MV-4-11 (cell line): ENCODE measurements at regions not wholly inside any gene's neighbourhood (a gene's known extent, or its start where the extent isn't known, plus 50 kb on each side); places are given as distances from the start of the nearest gene placed in this dataset.

Experiments used
- DNase-seq: peaks from one replicate; lab custom pipeline; 2025; lab: John Stamatoyannopoulos, UW

GRCh38 chr7:25360451-25360850 is 132.2 kb upstream of the NPVF start:
- no peak for DNase-seq

DNA sequence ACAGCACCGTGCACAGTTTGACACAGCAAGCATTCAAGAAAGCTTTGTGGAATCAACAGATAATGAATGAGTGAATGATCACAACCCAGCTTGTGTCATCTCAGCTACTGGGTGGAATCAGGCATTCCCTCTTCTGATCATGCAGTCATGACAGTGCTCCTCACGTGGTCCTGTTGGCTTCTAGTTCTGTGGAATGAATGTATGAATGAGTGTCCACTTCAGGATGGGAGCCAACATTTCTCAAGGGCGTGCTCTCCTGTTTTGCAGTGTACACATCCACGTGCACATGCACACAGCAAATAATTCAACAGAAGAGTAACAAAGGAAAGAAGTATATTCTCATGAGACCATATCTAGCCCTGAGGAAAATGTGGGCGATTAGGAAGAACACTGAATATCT is 133.1 kb upstream of the NPVF start:
- DNase-seq: no peak

DNA sequence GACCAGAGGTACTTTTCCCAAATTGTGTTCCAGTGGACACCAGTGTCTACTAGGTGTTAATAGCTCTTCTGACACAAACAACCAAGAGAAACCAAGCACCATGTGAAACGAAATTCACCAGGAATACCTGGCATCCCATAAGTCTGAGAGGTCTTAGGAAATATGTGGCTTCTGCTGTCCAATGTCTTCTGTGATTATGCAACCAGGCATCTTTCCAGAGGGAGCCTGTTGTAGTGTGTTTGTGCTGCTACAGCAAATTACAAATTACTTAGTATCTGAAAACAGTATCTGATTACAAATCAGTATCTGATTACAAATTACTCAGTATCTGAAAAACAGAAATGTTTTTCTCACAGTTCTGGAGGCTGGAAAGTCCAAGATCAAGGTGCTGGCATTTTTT is 133.6 kb upstream of the NPVF start:
- DNase-seq: no peak

DNA sequence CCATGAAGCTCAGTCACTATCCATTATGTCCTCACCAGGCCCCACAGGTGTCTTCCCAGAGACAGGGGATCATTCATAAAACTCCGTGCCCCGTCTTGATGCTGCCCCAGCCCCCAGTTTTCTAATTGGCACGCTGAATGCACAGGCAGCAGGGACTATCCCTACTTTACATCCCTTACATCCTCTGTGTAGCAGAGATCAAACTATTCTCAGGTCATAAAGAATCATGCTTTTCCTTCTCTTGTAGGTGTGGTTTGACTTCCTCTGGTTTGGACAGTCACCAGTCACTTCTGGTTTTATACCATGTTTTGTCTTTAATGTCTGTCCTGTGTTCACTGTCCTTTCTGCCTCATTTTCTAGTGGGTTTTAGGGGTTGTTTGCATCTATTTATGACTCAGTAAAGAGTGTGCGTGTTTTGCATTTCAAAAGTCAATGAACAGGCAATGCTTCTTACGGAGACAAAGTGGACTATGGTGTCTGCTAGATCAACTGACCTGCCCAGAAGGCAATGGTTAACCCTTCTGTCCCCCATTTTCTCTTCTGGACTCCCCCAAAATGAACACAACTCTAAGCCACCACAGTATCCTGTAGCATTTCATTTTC is 140.4 kb upstream of the NPVF start:
- DNase-seq: no peak

- no peak for DNase-seq
These were observed 141.5 kb upstream of the NPVF start for GRCh38 chr7:25369786-25370185.

DNA sequence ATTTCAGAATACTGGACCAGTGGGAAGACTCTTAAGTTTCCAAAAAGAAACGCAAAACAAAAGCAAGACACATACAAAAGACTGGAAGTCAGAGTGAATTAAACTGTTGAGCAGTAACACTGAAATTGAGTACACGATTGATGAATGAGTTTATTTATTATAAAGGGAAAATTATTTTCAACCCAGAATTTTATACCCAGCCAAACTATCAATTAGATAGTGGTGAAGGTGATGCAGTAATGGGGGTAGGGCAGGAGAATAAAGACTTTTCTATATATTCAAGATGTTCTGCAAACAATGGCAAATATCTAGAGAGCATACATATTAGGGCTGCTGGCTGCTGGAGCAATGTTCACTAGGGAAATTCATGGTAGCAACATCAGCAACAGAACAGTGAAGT is 143.7 kb upstream of the NPVF start:
- DNase-seq: no peak

DNA sequence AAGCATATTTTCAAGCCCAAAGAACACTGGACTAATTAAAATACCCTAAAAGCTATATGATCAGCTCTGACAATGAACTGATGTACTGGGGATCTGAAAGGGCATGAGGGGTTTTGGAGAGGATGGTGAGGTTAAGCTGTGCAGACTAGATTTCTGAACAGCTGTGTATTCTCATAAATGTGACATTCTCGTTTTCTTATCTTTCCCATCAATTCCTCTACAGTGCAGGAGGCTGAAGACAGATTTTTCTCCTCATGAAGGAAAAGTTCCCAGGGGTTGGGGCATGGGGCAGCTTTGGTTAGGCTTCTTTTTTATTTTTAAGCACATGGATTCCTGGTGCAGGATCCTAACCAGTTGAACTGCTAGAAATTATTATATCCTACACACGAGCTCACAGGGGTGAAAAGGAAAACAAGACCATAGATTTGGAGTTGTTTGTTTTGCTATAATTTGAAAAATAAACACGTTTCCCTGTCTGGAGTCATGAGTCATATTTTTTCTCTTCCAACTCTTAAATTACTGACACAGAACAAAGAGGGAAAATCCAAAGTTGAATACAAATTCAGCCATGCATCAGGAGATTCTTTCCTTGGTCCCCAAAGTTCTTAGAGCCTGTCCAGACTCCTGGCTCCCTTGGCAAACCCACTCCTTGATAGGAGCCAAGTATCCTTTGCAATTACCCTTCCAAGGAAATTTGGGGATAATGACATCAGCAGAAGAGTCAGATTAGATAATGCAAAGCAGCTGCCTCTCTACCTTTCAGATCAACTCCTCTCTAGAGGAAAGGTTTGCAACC is 147.7 kb upstream of the NPVF start:
- no peak for DNase-seq

DNA sequence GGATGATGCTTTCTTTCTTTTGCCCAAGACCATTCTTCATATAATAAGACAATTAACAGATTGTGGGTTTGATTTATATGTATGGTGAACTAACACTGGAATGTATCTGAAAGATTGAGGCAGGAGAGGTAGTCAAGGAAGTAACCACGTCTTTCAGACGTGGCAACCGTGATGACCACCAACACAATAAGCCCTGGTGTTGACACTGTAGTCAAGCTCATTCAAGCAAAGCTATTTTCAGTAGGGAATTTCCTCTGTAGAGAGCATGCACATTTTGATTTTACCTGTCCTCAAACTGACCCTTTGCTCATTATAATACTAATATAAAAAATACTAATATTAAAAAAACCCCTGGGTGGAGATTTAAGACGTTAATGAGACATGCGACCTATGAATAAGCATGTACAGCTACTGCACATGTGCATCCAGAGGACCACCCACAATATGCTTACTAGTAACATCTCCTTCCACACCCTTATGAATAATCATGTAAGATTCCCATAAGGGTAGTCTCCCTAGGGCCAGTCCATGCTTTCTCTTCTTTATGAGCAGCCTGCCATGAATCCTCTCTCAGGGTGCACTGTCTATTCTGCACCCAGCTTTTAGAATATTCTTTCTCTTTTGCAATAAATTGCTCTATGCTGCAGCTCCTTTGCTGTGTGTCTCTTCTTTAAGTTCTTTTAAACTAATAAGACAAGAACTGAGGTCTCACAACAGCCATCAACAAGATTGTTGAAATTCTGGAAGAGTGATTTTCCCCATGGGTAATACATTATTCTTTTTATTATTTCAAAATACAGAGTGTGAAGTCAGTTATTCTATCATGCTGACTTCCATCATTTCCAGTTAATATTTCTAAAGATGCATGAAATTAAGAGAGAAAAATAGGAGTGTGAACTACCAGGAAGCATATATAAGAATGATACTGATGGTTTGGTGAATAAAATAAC is 151.3 kb upstream of the NPVF start:
- no peak for DNase-seq

- no peak for DNase-seq
These were observed 153.7 kb upstream of the NPVF start for GRCh38 chr7:25381818-25382589.

- no peak for DNase-seq
These were observed 154.6 kb upstream of the NPVF start for GRCh38 chr7:25382869-25383268.

GRCh38 chr7:25383402-25383801 is 155.1 kb upstream of the NPVF start:
- no peak for DNase-seq

DNA sequence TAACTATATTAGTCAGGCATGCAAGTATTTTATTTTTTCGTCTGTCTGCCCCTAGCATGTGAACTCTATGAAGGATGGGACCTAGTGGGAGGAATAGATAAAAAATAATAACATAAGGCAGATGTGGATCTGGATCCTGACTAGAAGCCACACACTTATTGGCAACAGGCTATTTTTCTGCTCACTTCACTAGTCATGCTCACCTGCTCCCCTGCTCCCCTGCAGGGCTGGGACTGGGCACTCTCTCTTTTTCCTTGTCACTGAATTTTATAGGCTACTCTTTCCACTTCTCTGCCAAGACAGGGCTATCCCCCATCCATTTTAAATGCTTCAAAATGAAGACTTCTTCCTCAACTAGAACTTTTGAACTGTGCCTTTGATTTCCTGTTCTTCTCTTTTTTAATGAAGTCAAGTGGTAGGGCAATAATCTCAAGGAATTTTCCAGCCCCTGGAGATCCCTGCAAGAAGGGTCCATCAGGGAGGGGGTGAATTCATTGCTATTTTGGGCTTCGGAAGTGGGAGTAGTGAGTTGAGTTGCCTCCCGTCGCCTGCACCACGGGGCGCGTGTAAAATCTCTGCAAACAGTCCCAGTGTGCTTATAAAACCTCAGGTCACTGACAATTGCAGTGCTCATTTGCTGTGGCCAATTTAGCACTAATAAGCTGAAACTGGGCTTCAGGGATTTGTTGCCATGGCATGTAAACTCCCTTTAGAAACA is 156.7 kb upstream of the NPVF start:
- no peak for DNase-seq

DNA sequence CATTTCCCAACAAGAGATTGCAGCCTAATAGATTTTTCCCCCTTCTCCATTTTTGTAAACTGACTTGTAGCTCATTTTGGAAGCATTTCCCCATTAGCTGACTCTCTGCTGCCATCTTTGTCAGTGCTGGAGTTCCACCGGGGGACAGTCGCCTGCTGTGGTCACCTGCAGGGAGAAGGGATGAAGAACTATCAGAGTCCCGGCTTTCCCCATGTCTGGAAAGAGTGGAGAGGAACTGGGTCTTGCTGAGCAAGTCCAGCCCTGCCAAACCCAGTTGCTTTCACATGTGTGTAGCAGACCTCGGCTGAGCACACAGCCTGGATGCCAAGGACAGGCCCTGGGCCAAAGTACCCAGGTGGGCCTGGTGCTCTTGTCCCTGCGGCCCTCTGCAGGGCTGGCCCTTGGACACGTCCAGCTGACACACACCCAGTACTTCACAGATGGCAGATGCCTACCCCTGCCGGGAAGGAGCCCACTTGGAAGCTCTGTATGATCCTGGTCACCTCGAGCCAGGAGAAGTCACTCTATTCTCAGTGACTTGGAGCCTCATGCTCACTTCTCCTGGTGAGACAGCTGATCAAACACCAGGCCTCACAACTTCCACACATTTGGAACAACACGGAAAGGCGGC is 157.3 kb upstream of the NPVF start:
- DNase-seq: no peak

GRCh38 chr7:25386311-25386744 is 158.0 kb upstream of the NPVF start:
- no peak for DNase-seq

- no peak for DNase-seq
These were observed 160.4 kb upstream of the NPVF start for GRCh38 chr7:25388681-25389080.

DNA sequence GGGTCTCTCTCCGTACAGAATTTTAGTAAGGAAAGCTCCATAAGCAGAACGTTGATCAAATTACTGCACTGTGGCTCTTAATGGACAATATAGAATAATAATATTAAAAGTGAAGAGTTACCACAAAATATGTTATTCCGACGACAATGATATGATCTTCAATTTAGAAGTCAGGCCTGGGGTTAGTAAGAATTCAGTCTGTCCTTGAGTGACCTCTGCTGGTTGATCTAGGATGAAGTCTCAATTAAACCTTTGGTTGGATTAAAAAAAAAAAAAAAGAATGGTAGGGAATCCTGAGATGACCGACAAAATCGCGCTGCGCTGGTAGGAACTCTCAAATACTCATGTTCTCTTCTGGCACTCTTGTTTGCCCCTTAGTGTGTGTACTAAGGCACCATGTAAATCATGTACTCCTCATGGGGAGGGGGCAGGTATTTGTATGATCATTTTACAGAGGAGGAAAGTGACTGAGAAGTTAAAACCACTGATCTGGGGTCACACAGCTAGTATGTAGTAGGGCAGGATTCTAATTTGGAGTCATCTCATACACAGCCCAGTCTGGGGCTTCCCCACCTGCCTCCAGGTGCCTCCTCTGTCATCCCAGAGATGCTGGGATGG is 161.3 kb upstream of the NPVF start:
- peak; percentile 30 for DNase-seq

- no peak for DNase-seq
These were observed 163.1 kb upstream of the NPVF start for GRCh38 chr7:25391295-25391861.

DNA sequence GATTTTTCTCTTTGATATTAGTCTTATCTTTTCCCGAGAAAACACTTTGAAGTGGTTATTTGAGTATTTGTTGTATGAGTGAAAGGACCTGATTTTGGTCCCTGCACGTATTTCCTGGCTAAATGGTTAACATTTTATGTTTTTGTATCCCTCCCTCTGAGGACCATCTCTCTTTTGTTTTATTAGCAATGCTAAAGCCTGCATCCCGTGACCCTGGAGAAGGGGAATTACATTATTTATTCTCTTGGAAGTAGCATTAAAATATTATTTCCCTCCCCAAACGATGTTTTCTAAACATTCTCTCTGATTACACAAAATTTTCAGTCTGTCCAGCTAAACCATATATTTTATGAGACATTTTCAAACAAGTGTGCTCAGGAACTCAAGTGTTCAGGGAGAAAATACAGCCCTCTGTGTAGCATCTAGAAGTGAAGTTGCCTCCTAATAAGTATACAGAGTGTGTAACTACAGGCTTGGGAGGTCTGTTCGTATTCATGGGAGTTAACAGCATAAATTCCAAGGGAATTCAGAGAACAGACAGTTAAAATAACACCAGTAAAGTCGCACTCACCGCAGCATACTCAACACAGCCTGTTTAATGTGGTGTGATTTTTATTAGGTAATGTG is 163.8 kb upstream of the NPVF start:
- DNase-seq: no peak

DNA sequence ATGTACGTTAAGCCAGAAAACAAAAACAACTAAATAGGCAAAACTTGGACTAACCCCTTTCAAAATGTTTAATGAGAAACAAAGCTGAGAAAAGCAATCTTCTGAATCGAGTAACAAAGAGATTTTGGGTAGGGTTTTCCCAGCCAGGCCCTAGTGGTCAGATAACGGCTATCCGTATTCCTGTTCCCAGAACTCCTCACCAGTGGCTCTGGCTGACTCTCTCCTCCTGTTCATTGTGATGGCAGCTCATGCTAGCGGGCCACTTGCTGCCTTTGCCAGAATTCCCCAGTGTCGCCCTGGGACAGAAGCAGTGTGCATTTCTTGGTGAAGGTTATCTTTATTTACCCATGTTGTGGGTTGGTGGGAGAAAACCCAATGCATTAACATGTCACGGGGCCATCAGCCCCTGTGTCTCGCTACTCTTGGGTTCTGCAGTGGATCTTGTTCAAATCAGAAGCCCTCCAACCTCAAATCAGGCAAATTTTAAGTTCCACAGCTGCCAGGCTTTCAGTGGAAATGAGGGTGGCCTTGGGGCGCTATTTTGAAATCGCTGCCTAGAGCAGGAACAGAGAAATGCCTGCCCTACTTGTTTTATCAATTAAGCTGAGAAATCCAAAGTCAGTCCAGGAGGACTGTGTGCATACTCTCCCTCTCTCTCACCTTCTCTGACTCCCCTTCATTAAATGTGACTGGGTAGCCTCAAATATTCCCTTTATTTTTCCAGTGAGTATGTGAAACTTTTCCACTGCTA is 164.5 kb upstream of the NPVF start:
- DNase-seq: no peak
